Testis (tissue), 2 donors: ENCODE measurements at regions not wholly inside any gene's neighbourhood (a gene's known extent, or its start where the extent isn't known, plus 50 kb on each side); places are given as distances from the start of the nearest gene placed in this dataset.

Experiments used
- DNase-seq: peaks from one replicate; pipeline ENCODE4 v3.0.0-alpha.2; 2019
- H3K27ac ChIP-seq, 2 donors: fragments of 200-600 bp; sonication (generic); one replicate each; pipeline ENCODE4 v1.5.1; 2019
- H3K27me3 ChIP-seq: fragments of 200-600 bp; sonication (generic); one replicate; pipeline ENCODE4 v1.5.1; 2019
- H3K36me3 ChIP-seq: fragments of 200-600 bp; sonication (generic); one replicate; pipeline ENCODE4 v1.5.1; 2017; ENCODE audit warnings: low read depth; ENCODE audit errors: missing control alignments
- H3K4me1 ChIP-seq: fragments of 200-600 bp; sonication (generic); one replicate; pipeline ENCODE4 v1.5.1; 2019
- H3K4me3 ChIP-seq, 2 donors: fragments of 200-600 bp; sonication (generic); one replicate each; pipeline ENCODE4 v1.5.1; 2017 to 2019
- H3K9me3 ChIP-seq: fragments of 200-600 bp; sonication (generic); one replicate; pipeline ENCODE4 v1.5.1; 2017
- POLR2A ChIP-seq: fragments of 450-650 bp; IDR thresholded peaks from one replicate; pipeline ENCODE4 v1.6.1; 2017; ENCODE audit warnings: antibody characterized with exemption, mild to moderate bottlenecking, moderate library complexity
- WGBS, 2 donors: methylation state at CpG; one replicate each; pipeline ENCODE4 v1.1.5; 2018; 5-methylcytosine and 5-hydroxymethylcytosine counted together
- intact Hi-C: fragments of 100-400 bp; cut with DNase I; formaldehyde crosslinking; loops from one replicate; pipeline ENCODE4 v1.15.1; 2023; ENCODE audit warnings: low total_unique reads
- TF ChIP-seq, protein P1 (sequence below), 3 experiments: fragments of 450-650 bp in 2 of 3; fragments of 200-600 bp in 1 of 3; sonication (generic) in 1 of 3; IDR thresholded peaks; one replicate each; pipeline ENCODE4 v1.5.1; 2016 to 2019; ENCODE audit warnings: antibody characterized with exemption in 3 of 3, mild to moderate bottlenecking in 2 of 3, moderate library complexity in 1 of 3

DNA sequence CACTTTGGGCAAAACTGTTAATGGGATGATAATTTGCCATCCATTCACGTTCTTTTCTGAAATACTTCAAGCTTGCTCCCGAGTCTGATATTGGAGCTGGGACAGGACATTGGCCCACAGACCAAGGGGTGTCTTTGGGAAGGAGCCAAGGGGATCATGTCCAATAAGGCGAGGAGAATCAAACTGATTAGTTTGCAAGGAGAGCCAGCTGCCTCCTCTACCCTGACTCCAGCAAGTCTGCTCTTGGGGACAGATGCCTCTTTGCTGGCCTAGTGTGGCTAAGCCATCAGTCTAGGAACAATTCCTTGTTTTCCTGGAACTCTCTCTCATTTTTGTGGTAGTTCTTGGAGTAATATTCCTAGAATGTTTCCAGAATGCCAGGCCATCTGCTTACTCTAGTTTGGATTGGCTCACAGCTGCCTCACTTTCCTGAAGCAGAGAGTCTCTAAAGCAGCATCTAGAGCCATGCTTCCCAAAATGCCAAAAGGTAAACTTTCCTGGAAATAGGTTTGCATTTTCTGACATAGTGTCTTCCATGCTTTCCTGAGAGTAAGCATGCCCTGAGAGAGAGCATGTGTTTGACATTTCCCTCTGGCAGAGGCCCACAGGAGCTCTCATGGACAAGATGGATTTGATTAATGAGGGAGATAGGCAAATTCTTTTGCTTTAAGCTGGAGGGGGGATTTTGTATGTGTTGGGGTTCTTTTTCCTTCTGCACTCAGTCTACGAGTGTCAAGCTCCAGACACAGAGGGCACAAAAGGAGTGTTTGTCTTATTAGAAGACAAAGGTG is 145.6 kb downstream of the GDAP2 start:
- Histone ChIP-seq H3K4me3 (no peak overlapping the region), H3K27ac (no peak overlapping the region), H3K27me3 (no peaks in the 10 kb centered on the region), H3K36me3 (no peaks in the 10 kb centered on the region), H3K9me3 (no peaks in the 10 kb centered on the region), H3K4me1 (no peaks in the 10 kb centered on the region)
- 84 to 85% methylated on average over 4 of the region's 4 CpGs for WGBS, 2 donors
- TF ChIP-seq, protein P1, sequence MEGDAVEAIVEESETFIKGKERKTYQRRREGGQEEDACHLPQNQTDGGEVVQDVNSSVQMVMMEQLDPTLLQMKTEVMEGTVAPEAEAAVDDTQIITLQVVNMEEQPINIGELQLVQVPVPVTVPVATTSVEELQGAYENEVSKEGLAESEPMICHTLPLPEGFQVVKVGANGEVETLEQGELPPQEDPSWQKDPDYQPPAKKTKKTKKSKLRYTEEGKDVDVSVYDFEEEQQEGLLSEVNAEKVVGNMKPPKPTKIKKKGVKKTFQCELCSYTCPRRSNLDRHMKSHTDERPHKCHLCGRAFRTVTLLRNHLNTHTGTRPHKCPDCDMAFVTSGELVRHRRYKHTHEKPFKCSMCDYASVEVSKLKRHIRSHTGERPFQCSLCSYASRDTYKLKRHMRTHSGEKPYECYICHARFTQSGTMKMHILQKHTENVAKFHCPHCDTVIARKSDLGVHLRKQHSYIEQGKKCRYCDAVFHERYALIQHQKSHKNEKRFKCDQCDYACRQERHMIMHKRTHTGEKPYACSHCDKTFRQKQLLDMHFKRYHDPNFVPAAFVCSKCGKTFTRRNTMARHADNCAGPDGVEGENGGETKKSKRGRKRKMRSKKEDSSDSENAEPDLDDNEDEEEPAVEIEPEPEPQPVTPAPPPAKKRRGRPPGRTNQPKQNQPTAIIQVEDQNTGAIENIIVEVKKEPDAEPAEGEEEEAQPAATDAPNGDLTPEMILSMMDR (IDR thresholded peaks at IDR 0.05): no peak
- TF ChIP-seq POLR2A: no peak
- intact Hi-C loops: no loop called here
- DNase-seq: no peak

DNA sequence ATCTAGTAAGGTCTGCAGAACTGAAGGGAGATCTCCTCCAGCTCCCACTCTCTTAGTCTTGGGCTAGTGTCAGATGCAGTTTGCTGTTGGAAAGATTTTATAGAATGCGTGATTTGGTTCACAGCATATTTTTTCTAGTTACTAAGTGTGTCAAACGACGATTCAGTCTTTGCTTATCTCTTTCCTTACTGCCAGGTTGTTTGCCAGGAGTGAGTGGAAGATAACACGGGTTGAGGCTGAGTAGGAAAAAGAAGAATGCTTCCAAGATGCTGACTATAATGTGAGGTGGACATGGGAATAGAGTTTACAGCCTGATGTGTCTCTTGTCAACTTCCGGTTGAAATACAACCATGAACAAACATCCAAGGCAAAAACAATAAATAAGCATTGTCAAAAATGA is 141.4 kb downstream of the GDAP2 start:
- no peaks in the 10 kb centered on the region for H3K9me3 ChIP-seq
- intact Hi-C loops: no loop called here
- no peak overlapping the region for H3K4me3 ChIP-seq
- 47 to 55% methylated on average over 5 of the region's 5 CpGs for WGBS, 2 donors
- no peaks in the 10 kb centered on the region for H3K36me3 ChIP-seq
- no peak overlapping the region for H3K27ac ChIP-seq
- no peaks in the 10 kb centered on the region for H3K4me1 ChIP-seq
- DNase-seq: no peak
- H3K27me3 ChIP-seq: no peaks in the 10 kb centered on the region
- TF ChIP-seq, protein P1 (IDR thresholded peaks at IDR 0.05): no peak
- no peak for TF ChIP-seq POLR2A

DNA sequence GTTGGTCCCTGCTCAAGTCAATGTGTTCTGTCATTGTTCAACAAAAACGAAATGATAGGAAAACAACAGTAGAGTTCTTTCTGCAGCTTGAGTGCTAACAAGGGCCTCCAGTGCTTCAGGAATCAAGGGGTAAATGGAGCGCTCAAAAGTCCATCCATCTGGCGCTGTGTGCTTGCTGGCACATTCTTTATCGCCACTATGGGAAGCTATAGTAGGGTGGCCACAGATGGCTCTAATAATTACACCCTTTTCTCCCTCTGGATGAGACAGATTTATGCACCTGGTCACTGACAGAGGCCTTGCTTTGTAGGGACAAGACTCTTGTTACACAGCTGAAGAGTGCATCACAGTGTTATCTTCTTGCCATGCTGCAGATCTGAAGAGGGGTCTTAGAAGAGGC is 136.0 kb downstream of the GDAP2 start:
- intact Hi-C loops: no loop called here
- no peaks in the 10 kb centered on the region for H3K36me3 ChIP-seq
- H3K27ac ChIP-seq: no peak overlapping the region
- no peaks in the 10 kb centered on the region for H3K27me3 ChIP-seq
- TF ChIP-seq, protein P1 (IDR thresholded peaks at IDR 0.05): no peak
- TF ChIP-seq POLR2A: no peak
- 89% methylated on average over 4 of the region's 4 CpGs for WGBS, 2 donors
- no peak for DNase-seq
- no peaks in the 10 kb centered on the region for H3K9me3 ChIP-seq
- no peak overlapping the region for H3K4me3 ChIP-seq
- no peaks in the 10 kb centered on the region for H3K4me1 ChIP-seq

DNA sequence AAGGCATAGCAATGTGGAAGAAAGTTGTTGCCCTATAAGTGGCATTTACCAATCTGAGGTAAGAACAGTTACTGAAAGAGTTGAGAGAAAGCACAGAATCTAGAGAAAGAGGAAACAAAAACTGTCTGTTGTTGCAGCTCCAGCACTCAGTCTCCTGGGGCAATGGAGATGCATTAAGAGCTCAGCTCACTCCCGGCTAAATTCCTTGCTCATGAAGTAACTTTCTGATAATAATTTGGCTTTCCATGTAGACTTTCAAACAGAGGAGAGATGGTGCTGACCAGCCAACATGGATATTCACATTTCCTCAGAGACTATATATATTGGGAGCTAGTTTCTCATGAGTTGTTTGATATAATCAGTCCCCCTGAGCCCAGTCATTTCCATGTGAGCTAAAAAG is 135.3 kb downstream of the GDAP2 start:
- H3K9me3 ChIP-seq: no peaks in the 10 kb centered on the region
- H3K4me3 ChIP-seq: no peak overlapping the region
- H3K36me3 ChIP-seq: no peaks in the 10 kb centered on the region
- no peak for DNase-seq
- 36 to 45% methylated on average over 1 of the region's 1 CpG for WGBS, 2 donors
- no peak for TF ChIP-seq POLR2A
- TF ChIP-seq, protein P1 (IDR thresholded peaks at IDR 0.05): no peak
- no peak overlapping the region for H3K27ac ChIP-seq
- H3K4me1 ChIP-seq: no peaks in the 10 kb centered on the region
- intact Hi-C loops: no loop called here
- no peaks in the 10 kb centered on the region for H3K27me3 ChIP-seq

DNA sequence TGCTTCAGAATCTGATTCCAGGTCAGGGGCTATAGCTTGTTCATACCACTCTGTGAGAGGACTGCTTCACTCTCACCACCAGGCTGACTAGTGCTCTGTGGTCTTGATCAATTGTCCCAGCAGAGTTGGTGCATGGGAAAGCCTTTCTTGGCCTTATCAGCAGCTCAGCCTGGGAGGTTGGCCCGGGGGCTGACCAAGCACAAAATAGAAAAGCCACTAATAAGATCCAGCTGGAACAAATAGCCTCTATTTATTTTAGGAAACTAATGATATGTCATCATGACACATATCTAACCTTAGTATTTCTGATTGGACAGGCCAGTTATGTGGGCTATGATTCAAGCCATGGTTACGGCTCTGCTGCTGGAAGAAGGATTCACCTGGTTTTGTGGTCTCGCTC is 134.2 kb downstream of the GDAP2 start:
- TF ChIP-seq, protein P1 (IDR thresholded peaks at IDR 0.05): no peak
- no peak for TF ChIP-seq POLR2A
- DNase-seq: no peak
- 80 to 85% methylated on average over 2 to 3 of the region's 3 CpGs for WGBS, 2 donors
- intact Hi-C loops: no loop called here
- Histone ChIP-seq H3K4me1 (no peaks in the 10 kb centered on the region), H3K4me3 (no peak overlapping the region), H3K36me3 (no peaks in the 10 kb centered on the region), H3K9me3 (no peaks in the 10 kb centered on the region), H3K27ac (no peak overlapping the region), H3K27me3 (no peaks in the 10 kb centered on the region)
